ENCODE measurements at regions not wholly inside any gene's neighbourhood (a gene's known extent, or its start where the extent isn't known, plus 50 kb on each side); places are given as distances from the start of the nearest gene placed in this dataset.

DNA sequence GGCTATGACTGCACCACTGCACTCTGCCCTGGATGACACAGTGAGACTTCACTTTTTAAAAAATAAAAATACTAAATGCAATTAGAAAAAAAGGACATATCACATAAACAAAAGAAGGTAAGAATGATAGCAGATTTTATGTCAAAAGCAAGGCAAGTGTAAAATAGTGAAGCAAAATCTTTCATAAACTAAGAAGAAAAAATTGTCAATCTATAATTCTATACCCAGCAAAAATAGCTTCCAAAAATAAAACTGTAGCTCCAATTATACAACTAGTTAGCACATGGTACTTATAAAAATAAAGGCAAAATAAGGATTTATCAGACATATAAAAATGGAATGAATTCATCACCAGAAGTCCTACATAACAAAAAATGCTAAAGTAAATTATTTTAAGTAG, 85.4 kb upstream of the SVIL start:
- DNase-seq = no peak
- H2AK5ac ChIP-seq (ENCODE audit: insufficient read length, low read length) = no peak overlapping the region
- no peak overlapping the region for H3K9ac ChIP-seq (ENCODE audit: extremely low read depth, insufficient read length, low read length)
- H3K79me1 ChIP-seq (ENCODE audit: insufficient read depth, low read depth, low read length, poor library complexity, severe bottlenecking) = no peaks in the 10 kb centered on the region
- H3K27me3 ChIP-seq (ENCODE audit: insufficient read depth, low read length) = no peaks in the 10 kb centered on the region
- H3K56ac ChIP-seq (ENCODE audit: insufficient read length, low read depth, low read length) = no peak overlapping the region
- no peak overlapping the region for H2BK15ac ChIP-seq (ENCODE audit: low read depth, low read length)
- H3K36me3 Mint-ChIP-seq (ENCODE audit: insufficient read depth in 1 of 3, low read depth in 3 of 3) = peaks cover 9 to 18% (median 16%) of the 10 kb centered on the region in 3 experiments
- no peak overlapping the region for H3K18ac ChIP-seq (ENCODE audit: insufficient read length, low read depth, low read length)
- H3K4ac ChIP-seq (ENCODE audit: low read depth, low read length) = no peak overlapping the region
- H4K20me1 ChIP-seq (ENCODE audit: control insufficient read depth, insufficient read depth, insufficient read length) = no peaks in the 10 kb centered on the region
- H3T11ph ChIP-seq (ENCODE audit: low read length) = no peak overlapping the region
- H3K27ac ChIP-seq (ENCODE audit: insufficient read length, low read depth, low read length) = no peak overlapping the region
- H3K4me3 Mint-ChIP-seq = no peak overlapping the region
- no peaks in the 10 kb centered on the region for H3K9me3 ChIP-seq (ENCODE audit: control insufficient read depth, low read depth, low read length)
- H3K9me3 Mint-ChIP-seq = peaks cover 16 to 19% of the 10 kb centered on the region in 2 experiments; a peak in 4 of 5 replicates
- H3K23me2 ChIP-seq (ENCODE audit: insufficient read length, low read depth, low read length, poor library complexity, severe bottlenecking) = no peaks in the 10 kb centered on the region
- H3K27me3 Mint-ChIP-seq (ENCODE audit: low read depth) = no peaks in the 10 kb centered on the region
- H3K4me1 ChIP-seq (ENCODE audit: insufficient read depth, low read length) = no peaks in the 10 kb centered on the region; the same call in 1 of the 2 replicates
- peaks cover 2% of the 10 kb centered on the region; the same call in 1 of the 2 replicates for H3K79me2 ChIP-seq (ENCODE audit: insufficient read depth, low read length)
- H2AFZ ChIP-seq (ENCODE audit: low read length) = no peak overlapping the region
- H3K4me1 Mint-ChIP-seq = peaks cover 2 to 6% of the 10 kb centered on the region in 2 experiments
- TF ChIP-seq, protein P1, sequence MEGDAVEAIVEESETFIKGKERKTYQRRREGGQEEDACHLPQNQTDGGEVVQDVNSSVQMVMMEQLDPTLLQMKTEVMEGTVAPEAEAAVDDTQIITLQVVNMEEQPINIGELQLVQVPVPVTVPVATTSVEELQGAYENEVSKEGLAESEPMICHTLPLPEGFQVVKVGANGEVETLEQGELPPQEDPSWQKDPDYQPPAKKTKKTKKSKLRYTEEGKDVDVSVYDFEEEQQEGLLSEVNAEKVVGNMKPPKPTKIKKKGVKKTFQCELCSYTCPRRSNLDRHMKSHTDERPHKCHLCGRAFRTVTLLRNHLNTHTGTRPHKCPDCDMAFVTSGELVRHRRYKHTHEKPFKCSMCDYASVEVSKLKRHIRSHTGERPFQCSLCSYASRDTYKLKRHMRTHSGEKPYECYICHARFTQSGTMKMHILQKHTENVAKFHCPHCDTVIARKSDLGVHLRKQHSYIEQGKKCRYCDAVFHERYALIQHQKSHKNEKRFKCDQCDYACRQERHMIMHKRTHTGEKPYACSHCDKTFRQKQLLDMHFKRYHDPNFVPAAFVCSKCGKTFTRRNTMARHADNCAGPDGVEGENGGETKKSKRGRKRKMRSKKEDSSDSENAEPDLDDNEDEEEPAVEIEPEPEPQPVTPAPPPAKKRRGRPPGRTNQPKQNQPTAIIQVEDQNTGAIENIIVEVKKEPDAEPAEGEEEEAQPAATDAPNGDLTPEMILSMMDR (conservative IDR thresholded peaks at IDR 0.05) = no peak
- no peak overlapping the region for H4K5ac ChIP-seq (ENCODE audit: insufficient read length, low read depth, low read length)
- H3K23ac ChIP-seq (ENCODE audit: insufficient read length, low read depth, low read length) = no peak overlapping the region
- H4K8ac ChIP-seq (replicated peaks; ENCODE audit: insufficient read length, low read depth, low read length) = no peak overlapping the region
- H3K27ac Mint-ChIP-seq = no peak overlapping the region
- no peak overlapping the region for H3K14ac ChIP-seq (ENCODE audit: insufficient read depth, low read length)
- no peak overlapping the region for H2BK12ac ChIP-seq (ENCODE audit: insufficient read length, low read depth, low read length)
- H3K4me2 ChIP-seq (ENCODE audit: insufficient read depth, insufficient read length, low read length) = no peak overlapping the region
- H2BK5ac ChIP-seq (ENCODE audit: insufficient read length, low read length) = no peak overlapping the region
- no peak overlapping the region for H2BK20ac ChIP-seq (ENCODE audit: low read depth, low read length, poor library complexity, severe bottlenecking)
- H4K91ac ChIP-seq (ENCODE audit: insufficient read length, low read depth, low read length) = no peak overlapping the region
- no peak overlapping the region for H2BK120ac ChIP-seq (ENCODE audit: low read depth, low read length, poor library complexity, severe bottlenecking)
